ENCODE measurements at regions not wholly inside any gene's neighbourhood (a gene's known extent, or its start where the extent isn't known, plus 50 kb on each side); places are given as distances from the start of the nearest gene placed in this dataset.

GRCh38 chr5:166505067-166505466, 1786.4 kb upstream of the WWC1 start:
- DNase-seq = no peak

DNA sequence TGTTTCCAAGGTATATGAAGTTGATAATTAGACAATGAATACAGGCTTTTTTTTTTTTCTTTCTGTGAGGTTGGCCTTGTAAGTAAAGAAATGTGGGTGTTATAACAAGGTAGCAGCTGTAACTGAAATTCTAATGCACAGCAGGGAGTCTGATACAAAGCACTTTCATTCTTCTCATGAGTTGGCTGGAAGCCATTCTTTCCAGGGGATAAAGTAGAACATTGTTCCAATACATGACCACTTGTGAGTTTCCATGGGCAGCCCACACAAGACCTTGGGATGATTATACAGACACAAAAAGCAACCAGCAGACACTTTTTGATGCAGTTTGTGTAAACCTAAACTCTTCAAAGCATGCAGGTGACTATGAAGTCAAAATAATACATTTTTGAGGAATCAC, 1785.9 kb upstream of the WWC1 start:
- no peak for DNase-seq

- DNase-seq = no peak
Observed at GRCh38 chr5:166507810-166508425, 1783.5 kb upstream of the WWC1 start.

- peak; percentile 26 for DNase-seq
Observed at GRCh38 chr5:166509085-166509484, 1782.4 kb upstream of the WWC1 start.

GRCh38 chr5:166517976-166518375, 1773.5 kb upstream of the WWC1 start:
- DNase-seq = no peak

GRCh38 chr5:166523206-166523605, 1768.2 kb upstream of the WWC1 start:
- DNase-seq = no peak

DNA sequence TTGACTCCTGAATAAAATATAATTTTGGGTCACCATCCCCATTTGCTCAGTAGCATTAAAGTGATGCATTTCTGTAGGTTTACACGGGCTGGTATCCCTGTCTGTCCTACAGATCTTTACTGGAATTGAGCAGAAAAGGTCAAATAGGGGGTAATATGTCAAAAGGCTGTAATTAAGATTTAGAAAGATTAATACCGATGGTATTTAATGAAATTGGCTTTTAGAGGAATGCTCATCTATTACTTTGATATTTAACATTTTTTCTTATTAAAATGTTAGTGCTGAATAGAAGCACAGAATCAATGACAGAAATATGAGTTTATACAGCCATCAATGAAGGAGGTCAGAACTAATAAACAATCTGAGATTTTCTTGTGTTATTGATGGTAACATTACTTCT, 1762.2 kb upstream of the WWC1 start:
- no peak for DNase-seq

GRCh38 chr5:166532456-166533220, 1758.8 kb upstream of the WWC1 start:
- no peak for DNase-seq

DNA sequence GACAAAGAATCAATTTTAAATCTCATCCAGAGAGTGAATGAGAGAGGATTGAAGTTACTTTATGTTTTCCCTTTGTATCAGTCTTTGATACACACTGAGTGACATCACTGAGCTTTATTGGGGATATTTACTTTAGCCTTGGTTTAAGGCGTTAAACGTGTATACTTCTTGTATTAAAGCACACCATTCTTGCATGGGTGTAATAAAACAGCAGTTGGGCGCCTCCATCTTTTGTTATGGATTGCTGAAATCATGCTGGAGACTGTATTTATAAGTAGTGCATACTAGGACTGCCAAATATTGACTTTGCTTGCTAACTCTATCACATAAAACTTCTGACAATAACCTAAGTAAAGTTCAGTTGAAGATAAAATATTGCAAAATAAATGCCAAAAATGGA, 1755.8 kb upstream of the WWC1 start:
- DNase-seq = no peak

DNA sequence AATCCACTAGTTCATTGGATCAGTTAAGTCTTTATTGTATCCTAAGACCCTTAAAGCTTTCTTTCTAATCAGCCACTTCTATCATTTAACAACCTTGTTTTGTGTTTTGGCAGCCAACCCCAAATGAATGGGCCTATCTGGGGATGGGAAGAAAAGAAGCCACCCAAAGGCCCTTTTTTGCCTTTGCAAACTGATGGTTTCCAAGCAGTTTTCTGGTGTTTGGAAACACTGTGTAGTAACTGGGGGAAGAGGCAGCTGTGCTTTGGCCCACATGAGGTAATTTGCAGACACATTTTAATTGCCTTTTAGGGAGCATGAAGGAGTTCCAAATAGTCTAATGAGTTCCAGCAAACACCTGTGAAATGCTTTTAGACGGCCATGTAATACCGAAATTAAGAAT, 1751.3 kb upstream of the WWC1 start:
- DNase-seq = no peak

GRCh38 chr5:166551384-166551783, 1740.1 kb upstream of the WWC1 start:
- no peak for DNase-seq

GRCh38 chr5:166553778-166554177, 1737.7 kb upstream of the WWC1 start:
- DNase-seq = no peak

GRCh38 chr5:166561759-166562158, 1729.7 kb upstream of the WWC1 start:
- DNase-seq = no peak

DNA sequence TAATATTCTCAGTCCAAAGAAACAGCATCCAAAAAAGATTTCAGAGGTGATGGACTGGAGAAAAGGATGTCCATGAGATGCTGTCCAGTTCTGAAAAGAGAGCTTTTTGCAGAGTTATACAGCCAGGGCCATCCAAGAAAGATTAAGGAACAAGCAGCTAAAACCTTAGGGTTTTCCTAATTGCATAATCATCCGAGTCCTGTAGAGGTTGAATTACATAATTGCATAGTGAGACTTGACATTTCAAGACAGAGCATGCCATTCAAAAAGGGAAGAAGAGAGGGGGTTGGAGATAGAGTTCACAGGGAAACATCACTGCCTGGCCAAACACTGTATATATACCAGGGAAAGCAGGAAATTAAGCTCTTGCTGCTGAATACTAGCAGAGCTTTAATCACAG, 1729.2 kb upstream of the WWC1 start:
- no peak for DNase-seq

GRCh38 chr5:166566725-166567124, 1724.7 kb upstream of the WWC1 start:
- DNase-seq = no peak

- DNase-seq = no peak
Observed at GRCh38 chr5:166570865-166571264, 1720.6 kb upstream of the WWC1 start.

GRCh38 chr5:166571668-166572067, 1719.8 kb upstream of the WWC1 start:
- DNase-seq = no peak

DNA sequence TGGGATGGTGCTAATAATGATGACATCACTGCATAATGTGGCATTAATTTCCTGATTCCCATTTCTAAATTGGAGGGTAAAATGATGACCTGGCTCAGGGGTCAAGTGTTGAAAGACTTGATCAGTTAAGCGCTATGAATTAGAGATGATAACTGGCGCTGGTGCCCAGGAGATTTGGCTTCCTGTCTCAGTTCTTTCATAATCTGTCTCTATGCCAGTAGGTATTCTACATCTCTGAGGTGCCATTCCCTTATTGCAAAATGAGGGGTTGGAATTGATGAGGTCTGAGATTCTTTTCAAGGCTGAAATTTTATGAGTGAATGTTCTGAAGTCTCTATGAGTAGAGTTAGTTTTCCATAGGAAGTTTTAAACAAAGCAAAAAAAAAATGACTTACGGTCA, 1715.1 kb upstream of the WWC1 start:
- DNase-seq = no peak

DNA sequence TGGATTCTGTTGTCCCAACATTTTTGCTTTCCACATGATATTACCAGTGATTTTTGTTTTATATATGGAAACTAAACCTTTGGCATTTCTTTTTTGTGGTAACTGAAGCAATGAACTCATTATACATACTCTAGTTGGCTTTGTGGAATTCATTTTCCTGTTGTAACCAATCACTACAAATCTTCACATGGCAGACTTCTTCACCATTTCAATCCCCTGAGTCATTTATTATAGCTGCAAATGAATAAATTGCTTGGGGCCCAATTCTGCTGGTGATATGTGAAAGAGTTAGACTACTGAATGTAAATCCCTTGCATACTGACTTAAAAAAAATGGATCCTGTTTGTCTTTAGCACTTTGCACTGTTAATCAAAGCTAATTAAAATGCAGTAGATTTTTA, 1709.6 kb upstream of the WWC1 start:
- no peak for DNase-seq

DNA sequence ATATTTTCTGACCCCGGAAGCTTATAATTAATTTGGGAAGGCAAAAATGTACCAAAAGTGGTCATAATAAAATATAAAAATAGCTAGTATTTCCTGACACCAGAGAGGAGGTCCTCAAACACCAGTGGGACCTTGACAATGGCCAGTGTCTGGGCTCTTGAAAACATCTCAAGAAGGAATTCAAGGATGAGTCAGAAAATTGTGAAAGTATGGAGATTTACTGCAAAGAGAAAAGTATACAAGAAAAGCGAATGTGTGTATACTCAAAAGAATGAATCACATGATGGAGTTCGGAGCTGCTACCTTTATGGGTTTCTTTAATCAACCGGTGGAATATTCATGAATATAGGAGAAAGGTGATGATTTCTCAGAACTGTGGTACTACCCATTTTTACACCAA, 1709.0 kb upstream of the WWC1 start:
- no peak for DNase-seq

DNA sequence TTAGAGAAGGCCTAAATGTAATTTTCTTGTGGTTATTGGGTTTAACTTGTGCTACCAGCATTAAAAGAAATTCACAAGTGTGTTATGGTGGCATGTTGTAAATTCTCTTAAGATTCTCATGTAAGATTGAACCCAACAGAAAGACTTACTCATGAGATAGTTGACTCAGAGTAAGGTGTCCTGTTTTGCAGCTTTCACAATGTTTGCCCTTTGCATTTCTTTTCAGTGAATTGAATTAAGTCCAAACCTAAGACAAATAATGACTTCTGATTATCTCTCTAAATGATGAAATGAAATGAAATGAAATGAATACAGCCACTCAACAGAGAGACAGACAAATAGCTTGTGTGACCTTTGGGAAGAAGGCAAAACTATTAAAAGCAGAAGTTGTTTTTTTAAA, 1696.9 kb upstream of the WWC1 start:
- DNase-seq = no peak

DNA sequence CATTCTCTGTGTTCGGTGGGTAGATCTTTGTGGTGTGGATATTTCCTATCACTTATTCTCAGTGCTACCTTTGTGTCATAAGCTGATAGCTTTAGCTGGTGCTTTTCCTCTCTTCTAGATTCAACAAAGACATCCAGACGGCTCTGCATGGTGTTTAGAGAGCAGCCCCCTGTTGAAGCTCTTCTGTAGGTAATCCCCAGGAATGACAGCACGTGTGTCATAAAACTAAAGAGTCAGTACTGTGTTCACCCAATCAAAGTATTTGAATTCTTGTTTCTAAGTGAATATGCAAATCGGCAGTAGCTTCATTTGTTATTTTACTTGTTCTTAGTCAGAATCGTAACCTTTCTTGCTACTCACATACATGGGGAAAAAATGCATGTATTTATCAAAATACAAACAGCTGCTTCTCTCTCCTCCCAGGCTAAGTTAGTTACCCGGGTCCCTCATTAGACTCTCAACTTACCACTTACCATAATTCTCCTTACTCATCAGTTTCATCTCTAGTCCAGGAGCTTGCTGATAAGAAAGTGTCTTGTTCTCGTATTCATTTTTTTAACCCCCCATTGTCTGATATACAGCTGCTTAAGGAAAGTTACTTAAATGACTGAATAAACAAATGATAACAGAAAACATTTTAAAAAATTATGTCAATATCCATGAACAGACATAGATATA, 1696.0 kb upstream of the WWC1 start:
- no peak for DNase-seq

- no peak for DNase-seq
Observed at GRCh38 chr5:166596043-166596442, 1695.4 kb upstream of the WWC1 start.

Data from muscle of arm (tissue), 1 donor.